Tibial nerve (tissue), 4 donors: ENCODE measurements at regions not wholly inside any gene's neighbourhood (a gene's known extent, or its start where the extent isn't known, plus 50 kb on each side); places are given as distances from the start of the nearest gene placed in this dataset.

ENCODE experiments used
- DNase-seq, 2 donors: peaks; one replicate each; pipeline ENCODE4 v3.0.0-alpha.2; 2019; ENCODE audit warnings: low spot score in 2 of 2
- H3K27ac ChIP-seq, 4 donors: fragments of 200-600 bp; sonication (generic) in 3 of 4; one replicate each; pipeline ENCODE4 v1.5.1; 2017 to 2019; ENCODE audit warnings: mild to moderate bottlenecking in 1 of 4
- H3K27me3 ChIP-seq, 2 donors: fragments of 200-600 bp; sonication (generic) in 1 of 2; one replicate each; pipeline versions ENCODE4 v1.5.1 to v1.6.0; 2017 to 2019
- H3K36me3 ChIP-seq, 3 donors: fragments of 200-600 bp; sonication (generic); one replicate each; pipeline ENCODE4 v1.5.1; 2018 to 2019
- H3K4me1 ChIP-seq, 4 donors: fragments of 200-600 bp; sonication (generic) in 3 of 4; one replicate each; pipeline ENCODE4 v1.5.1; 2017 to 2019
- H3K4me3 ChIP-seq, 4 donors: fragments of 200-600 bp; sonication (generic) in 3 of 4; one replicate each; pipeline ENCODE4 v1.5.1; 2017 to 2019; ENCODE audit warnings: mild to moderate bottlenecking in 1 of 4, moderate library complexity in 1 of 4
- H3K9me3 ChIP-seq, 4 donors: fragments of 200-600 bp; sonication (generic) in 3 of 4; one replicate each; pipeline ENCODE4 v1.5.1; 2017 to 2019
- EP300 ChIP-seq, 2 donors: sonication (generic); formaldehyde crosslinking; IDR thresholded peaks; one replicate each; pipeline ENCODE4 v1.6.1; 2017; ENCODE audit warnings: antibody characterized with exemption in 2 of 2, mild to moderate bottlenecking in 1 of 2
- POLR2A ChIP-seq, 2 donors: fragments of 450-650 bp; IDR thresholded peaks; one replicate each; pipeline ENCODE4 v1.6.1; 2017; ENCODE audit warnings: antibody characterized with exemption in 2 of 2, mild to moderate bottlenecking in 2 of 2, moderate library complexity in 2 of 2
- WGBS, 2 donors: methylation state at CpG; one replicate each; pipeline ENCODE4 v1.1.5; 2018; 5-methylcytosine and 5-hydroxymethylcytosine counted together
- TF ChIP-seq, protein P1 (sequence below), 5 experiments: fragments of 200-600 bp in 3 of 5; fragments of 450-650 bp in 2 of 5; sonication (generic) in 3 of 5; IDR thresholded peaks; one replicate each; pipeline ENCODE4 v1.5.1; 2016 to 2019; ENCODE audit warnings: antibody characterized with exemption in 5 of 5, mild to moderate bottlenecking in 3 of 5, moderate library complexity in 2 of 5

DNA sequence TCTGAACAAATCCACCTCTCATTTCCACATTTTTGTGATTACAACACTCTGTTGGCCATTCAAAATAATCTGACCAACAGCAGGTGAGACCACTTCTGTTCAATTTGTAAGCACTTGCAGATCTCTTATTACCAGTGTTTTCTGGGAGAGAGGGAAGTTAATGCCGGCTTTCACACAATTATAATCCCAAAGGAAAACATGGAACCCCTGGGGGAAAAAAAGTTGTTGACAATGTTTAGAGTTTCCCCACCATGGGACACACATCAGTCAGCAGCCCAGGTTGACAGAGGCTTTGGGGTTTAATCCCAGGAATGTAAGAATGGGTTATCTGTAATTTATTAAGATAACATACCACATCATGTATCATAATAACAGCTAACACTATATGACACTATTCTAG is 68.4 kb upstream of the TNFSF4 start:
- TF ChIP-seq POLR2A (IDR thresholded peaks at IDR 0.05), result no peak
- TF ChIP-seq, protein P1, sequence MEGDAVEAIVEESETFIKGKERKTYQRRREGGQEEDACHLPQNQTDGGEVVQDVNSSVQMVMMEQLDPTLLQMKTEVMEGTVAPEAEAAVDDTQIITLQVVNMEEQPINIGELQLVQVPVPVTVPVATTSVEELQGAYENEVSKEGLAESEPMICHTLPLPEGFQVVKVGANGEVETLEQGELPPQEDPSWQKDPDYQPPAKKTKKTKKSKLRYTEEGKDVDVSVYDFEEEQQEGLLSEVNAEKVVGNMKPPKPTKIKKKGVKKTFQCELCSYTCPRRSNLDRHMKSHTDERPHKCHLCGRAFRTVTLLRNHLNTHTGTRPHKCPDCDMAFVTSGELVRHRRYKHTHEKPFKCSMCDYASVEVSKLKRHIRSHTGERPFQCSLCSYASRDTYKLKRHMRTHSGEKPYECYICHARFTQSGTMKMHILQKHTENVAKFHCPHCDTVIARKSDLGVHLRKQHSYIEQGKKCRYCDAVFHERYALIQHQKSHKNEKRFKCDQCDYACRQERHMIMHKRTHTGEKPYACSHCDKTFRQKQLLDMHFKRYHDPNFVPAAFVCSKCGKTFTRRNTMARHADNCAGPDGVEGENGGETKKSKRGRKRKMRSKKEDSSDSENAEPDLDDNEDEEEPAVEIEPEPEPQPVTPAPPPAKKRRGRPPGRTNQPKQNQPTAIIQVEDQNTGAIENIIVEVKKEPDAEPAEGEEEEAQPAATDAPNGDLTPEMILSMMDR (IDR thresholded peaks at IDR 0.05), result no peak
- TF ChIP-seq EP300 (IDR thresholded peaks at IDR 0.05), result no peak
- Histone ChIP-seq H3K36me3 (no peaks in the 10 kb centered on the region), H3K4me3 (no peak overlapping the region), H3K27ac (no peak overlapping the region), H3K4me1 (no peaks in the 10 kb centered on the region), H3K9me3 (no peaks in the 10 kb centered on the region), H3K27me3 (no peaks in the 10 kb centered on the region)
- no peak for DNase-seq
- 52 to 68% methylated on average over 1 of the region's 1 CpG for WGBS, 2 donors

DNA sequence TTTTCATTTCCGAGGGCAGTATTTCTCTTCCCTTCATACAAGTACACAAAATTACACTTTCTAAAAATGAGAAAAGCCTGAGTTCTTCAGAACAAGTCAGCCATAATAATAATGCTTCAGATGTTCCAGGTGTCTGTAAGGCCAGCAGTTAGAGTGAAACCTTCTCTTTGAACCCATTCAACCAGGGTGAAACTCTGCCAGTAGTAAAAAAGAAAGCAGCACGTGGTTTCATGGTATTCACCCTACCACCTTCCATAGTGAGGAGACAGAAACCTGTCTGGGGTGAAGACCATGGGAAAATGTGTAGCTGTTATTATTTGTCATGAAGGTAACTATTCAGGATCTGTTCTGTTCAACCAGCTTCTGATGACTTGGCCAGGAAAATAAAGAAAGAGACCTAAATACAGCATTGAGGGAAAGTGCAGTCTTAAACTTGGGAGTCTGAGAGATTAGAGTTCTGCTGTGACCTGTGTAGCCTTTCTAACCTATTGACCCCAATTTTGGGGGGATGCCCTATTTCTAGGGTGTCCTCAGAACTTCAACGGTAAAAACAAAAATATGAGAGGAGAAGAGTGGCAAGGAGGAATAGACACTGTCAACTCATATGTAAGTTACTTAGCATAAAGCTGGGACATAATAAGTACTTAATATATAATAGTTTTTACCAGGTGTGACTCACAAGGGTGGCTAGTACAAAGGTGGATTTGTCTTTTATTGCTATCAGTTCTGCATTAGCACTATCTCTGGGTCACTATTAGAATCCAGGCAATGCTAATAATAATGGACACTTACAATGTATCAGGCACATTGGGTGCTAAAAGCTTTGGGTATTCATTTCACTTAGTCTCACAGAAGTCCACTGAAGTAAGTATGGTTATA is 70.0 kb upstream of the TNFSF4 start:
- TF ChIP-seq, protein P1 (IDR thresholded peaks at IDR 0.05), result no peak
- TF ChIP-seq EP300 (IDR thresholded peaks at IDR 0.05), result no peak
- TF ChIP-seq POLR2A (IDR thresholded peaks at IDR 0.05), result no peak
- WGBS, 2 donors, result 87 to 90% methylated on average over 3 of the region's 3 CpGs
- Histone ChIP-seq H3K36me3 (no peaks in the 10 kb centered on the region), H3K27ac (no peak overlapping the region), H3K9me3 (no peaks in the 10 kb centered on the region), H3K27me3 (no peaks in the 10 kb centered on the region), H3K4me1 (no peaks in the 10 kb centered on the region), H3K4me3 (no peak overlapping the region)
- no peak for DNase-seq

DNA sequence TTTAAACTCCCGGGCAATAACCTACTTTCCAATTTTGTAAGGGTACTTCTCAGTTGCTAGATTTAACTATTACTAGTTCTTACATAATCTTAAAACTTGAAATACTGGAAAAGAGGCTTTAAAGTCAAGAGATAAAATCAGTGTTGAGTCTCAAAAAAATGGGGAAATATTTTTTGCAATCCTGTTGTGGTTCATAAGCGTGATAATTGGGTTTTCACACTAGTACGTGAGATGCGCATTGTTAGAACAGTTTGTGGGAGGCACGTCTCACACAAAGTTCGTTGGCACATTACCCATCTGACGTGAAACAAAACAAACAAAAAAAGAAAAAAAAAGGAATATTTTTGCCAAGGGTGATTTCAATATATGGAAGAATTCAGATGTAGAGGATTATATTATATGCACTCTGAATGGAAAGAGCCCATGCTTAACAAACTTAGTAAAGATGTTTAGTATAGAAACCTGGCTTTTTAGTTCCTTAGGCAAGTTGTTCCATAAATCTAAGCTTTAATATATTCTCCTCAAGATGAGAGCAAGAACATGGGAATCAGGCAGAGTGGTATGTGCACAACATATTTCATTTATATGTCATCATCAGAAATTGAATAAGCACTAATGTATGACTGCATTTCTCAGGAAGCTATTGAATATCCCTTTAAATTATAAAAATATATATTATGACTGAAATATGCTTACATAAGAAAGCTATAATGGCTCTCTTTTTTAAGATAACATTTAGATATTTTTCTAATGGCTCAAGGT is 73.9 kb upstream of the TNFSF4 start:
- no peaks in the 10 kb centered on the region for H3K36me3 ChIP-seq
- WGBS, 2 donors, result 72 to 79% methylated on average over 7 of the region's 7 CpGs
- H3K9me3 ChIP-seq, result no peaks in the 10 kb centered on the region
- no peak for DNase-seq
- H3K27me3 ChIP-seq, result no peaks in the 10 kb centered on the region
- H3K4me3 ChIP-seq, result no peak overlapping the region
- no peaks in the 10 kb centered on the region for H3K4me1 ChIP-seq
- H3K27ac ChIP-seq, result no peak overlapping the region
- TF ChIP-seq EP300 (IDR thresholded peaks at IDR 0.05) (no peak), POLR2A (IDR thresholded peaks at IDR 0.05) (no peak)
- TF ChIP-seq, protein P1 (IDR thresholded peaks at IDR 0.05), result no peak

DNA sequence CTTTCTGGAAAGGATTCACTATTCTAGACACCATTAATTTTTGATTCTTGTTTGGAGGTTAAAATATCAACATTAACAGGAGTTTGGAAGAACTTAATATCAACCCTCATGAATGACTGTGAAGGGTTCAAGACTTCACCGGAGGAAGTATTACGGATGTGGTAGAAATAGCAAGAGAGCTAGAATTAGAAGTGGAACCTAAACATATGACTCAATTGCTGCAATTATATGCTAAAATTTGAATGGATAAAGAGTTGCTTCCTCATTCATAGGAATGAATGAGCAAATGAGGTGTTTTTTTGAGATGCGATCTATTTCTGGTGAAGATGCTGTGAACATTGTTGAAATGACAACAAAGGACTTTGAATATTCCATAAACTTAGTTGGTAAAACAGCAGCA is 77.9 kb upstream of the TNFSF4 start:
- Histone ChIP-seq H3K36me3 (no peaks in the 10 kb centered on the region), H3K27ac (no peak overlapping the region), H3K27me3 (no peaks in the 10 kb centered on the region), H3K4me3 (no peak overlapping the region), H3K9me3 (peaks cover 0 to 4% (median 0%) of the 10 kb centered on the region in 4 donors), H3K4me1 (no peaks in the 10 kb centered on the region)
- TF ChIP-seq EP300 (IDR thresholded peaks at IDR 0.05) (no peak), POLR2A (IDR thresholded peaks at IDR 0.05) (no peak)
- TF ChIP-seq, protein P1 (IDR thresholded peaks at IDR 0.05), result no peak
- no peak for DNase-seq
- 85 to 90% methylated on average over 3 of the region's 3 CpGs for WGBS, 2 donors

DNA sequence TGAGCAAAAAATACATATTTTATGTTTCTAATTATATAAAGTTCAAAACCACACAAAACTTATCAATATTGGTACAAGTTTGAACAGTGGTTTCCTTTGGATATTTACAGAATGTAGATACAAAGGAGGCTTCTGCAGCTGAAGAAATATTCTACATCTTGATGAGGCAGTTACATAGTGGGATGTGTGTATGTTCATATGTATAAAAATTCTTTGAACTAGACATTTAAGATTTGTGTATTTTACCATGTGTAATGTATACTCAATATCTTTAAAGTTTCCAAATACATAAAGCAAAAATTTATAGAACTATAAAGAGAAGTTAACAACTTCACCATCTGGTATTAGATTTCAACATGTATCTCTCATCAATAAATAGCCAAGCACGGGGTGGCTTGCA is 80.7 kb upstream of the TNFSF4 start:
- H3K36me3 ChIP-seq, result no peaks in the 10 kb centered on the region
- no peak overlapping the region for H3K4me3 ChIP-seq
- WGBS, 2 donors, result 77 to 89% methylated on average over 1 of the region's 1 CpG
- no peak overlapping the region for H3K27ac ChIP-seq
- peaks cover 0 to 4% (median 0%) of the 10 kb centered on the region in 4 donors for H3K9me3 ChIP-seq
- H3K4me1 ChIP-seq, result no peaks in the 10 kb centered on the region
- TF ChIP-seq, protein P1 (IDR thresholded peaks at IDR 0.05), result no peak
- H3K27me3 ChIP-seq, result no peaks in the 10 kb centered on the region
- no peak for DNase-seq
